H9 (cell line): ENCODE measurements at regions not wholly inside any gene's neighbourhood (a gene's known extent, or its start where the extent isn't known, plus 50 kb on each side); places are given as distances from the start of the nearest gene placed in this dataset.

Experiments
- DNase-seq: peaks from one replicate; pipeline ENCODE4 v3.0.0-alpha.2; 2017
- H2AFZ ChIP-seq: one replicate; pipeline ENCODE4 v1.6.1; 2013; ENCODE audit warnings: mild to moderate bottlenecking, low read length, control low read depth, moderate library complexity
- H2AK5ac ChIP-seq: 2 replicates; pipeline ENCODE4 v1.6.1; 2013; ENCODE audit warnings: low read length, control low read depth, mixed read lengths; ENCODE audit not compliant: insufficient read length
- H2BK120ac ChIP-seq: one replicate; pipeline ENCODE4 v1.6.1; 2013; ENCODE audit warnings: low read depth, mild to moderate bottlenecking, low read length, control low read depth, inconsistent platforms; ENCODE audit not compliant: poor library complexity, severe bottlenecking
- H2BK12ac ChIP-seq: 2 replicates; pipeline ENCODE4 v1.6.1; 2013; ENCODE audit warnings: low read length, control low read depth, mixed read lengths, low read depth; ENCODE audit not compliant: insufficient read length
- H2BK15ac ChIP-seq: 2 replicates; pipeline ENCODE4 v1.6.1; 2013; ENCODE audit warnings: low read depth, low read length, control low read depth
- H2BK20ac ChIP-seq: one replicate; pipeline ENCODE4 v1.6.1; 2013; ENCODE audit warnings: low read depth, mild to moderate bottlenecking, low read length, control low read depth, inconsistent platforms; ENCODE audit not compliant: poor library complexity, severe bottlenecking
- H2BK5ac ChIP-seq: 2 replicates; pipeline ENCODE4 v1.6.1; 2013; ENCODE audit warnings: low read length, control low read depth, mixed read lengths; ENCODE audit not compliant: insufficient read length
- H3K14ac ChIP-seq: 2 replicates; pipeline ENCODE4 v1.6.1; 2013; ENCODE audit warnings: low read length, control low read depth; ENCODE audit not compliant: insufficient read depth
- H3K18ac ChIP-seq: 2 replicates; pipeline ENCODE4 v1.6.1; 2013; ENCODE audit warnings: low read depth, mild to moderate bottlenecking, mixed read lengths, low read length, control low read depth; ENCODE audit not compliant: insufficient read length
- H3K23ac ChIP-seq: 2 replicates; pipeline ENCODE4 v1.6.1; 2013; ENCODE audit warnings: low read length, control low read depth, mixed read lengths, low read depth; ENCODE audit not compliant: insufficient read length
- H3K23me2 ChIP-seq: 2 replicates; pipeline ENCODE4 v1.6.1; 2013; ENCODE audit warnings: low read depth, mild to moderate bottlenecking, mixed read lengths, low read length, control low read depth; ENCODE audit not compliant: insufficient read length, poor library complexity, severe bottlenecking
- H3K27ac ChIP-seq: 2 replicates; pipeline ENCODE4 v1.5.1; 2013; ENCODE audit warnings: low read length, control low read depth, mixed read lengths, low read depth; ENCODE audit not compliant: insufficient read length
- H3K27me3 ChIP-seq: 2 replicates; pipeline ENCODE4 v1.6.1; 2013; ENCODE audit warnings: low read length, control low read depth, inconsistent platforms; ENCODE audit not compliant: insufficient read depth
- H3K4ac ChIP-seq: 2 replicates; pipeline ENCODE4 v1.6.1; 2013; ENCODE audit warnings: low read depth, mild to moderate bottlenecking, control low read depth, inconsistent platforms, low read length, moderate library complexity
- H3K4me1 ChIP-seq: 2 replicates; pipeline ENCODE4 v1.6.1; 2013; ENCODE audit warnings: low read length, control low read depth, inconsistent platforms; ENCODE audit not compliant: insufficient read depth
- H3K4me2 ChIP-seq: 2 replicates; pipeline ENCODE4 v1.6.1; 2013; ENCODE audit warnings: low read length, control low read depth, mixed read lengths; ENCODE audit not compliant: insufficient read length, insufficient read depth
- H3K56ac ChIP-seq: 2 replicates; pipeline ENCODE4 v1.6.1; 2013; ENCODE audit warnings: low read depth, mild to moderate bottlenecking, mixed read lengths, low read length, control low read depth; ENCODE audit not compliant: insufficient read length
- H3K79me1 ChIP-seq: 2 replicates; pipeline ENCODE4 v1.6.1; 2013; ENCODE audit warnings: low read depth, mild to moderate bottlenecking, moderate library complexity, low read length, control low read depth, inconsistent platforms; ENCODE audit not compliant: insufficient read depth, poor library complexity, severe bottlenecking
- H3K79me2 ChIP-seq: 2 replicates; pipeline ENCODE4 v1.6.1; 2013; ENCODE audit warnings: low read length, control low read depth, inconsistent platforms; ENCODE audit not compliant: insufficient read depth
- H3K9ac ChIP-seq: 2 replicates; pipeline ENCODE4 v1.6.1; 2013; ENCODE audit warnings: low read length, control low read depth, mixed read lengths; ENCODE audit not compliant: insufficient read length; ENCODE audit errors: extremely low read depth
- H3K9me3 ChIP-seq: one replicate; pipeline ENCODE4 v1.6.1; 2013; ENCODE audit warnings: low read depth, low read length, inconsistent platforms; ENCODE audit not compliant: control insufficient read depth
- H3T11ph ChIP-seq: one replicate; pipeline ENCODE4 v1.6.1; 2013; ENCODE audit warnings: mild to moderate bottlenecking, low read length, control low read depth, inconsistent platforms
- H4K20me1 ChIP-seq: one replicate; pipeline ENCODE4 v1.6.1; 2013; ENCODE audit not compliant: control insufficient read depth, insufficient read length, insufficient read depth
- H4K5ac ChIP-seq: 2 replicates; pipeline ENCODE4 v1.6.1; 2013; ENCODE audit warnings: low read depth, mild to moderate bottlenecking, mixed read lengths, low read length, control low read depth; ENCODE audit not compliant: insufficient read length
- H4K8ac ChIP-seq: replicated peaks from 2 replicates; pipeline ENCODE4 v1.6.1; 2013; ENCODE audit warnings: low read length, control low read depth, mixed read lengths, low read depth; ENCODE audit not compliant: insufficient read length
- H4K91ac ChIP-seq: 2 replicates; pipeline ENCODE4 v1.6.1; 2013; ENCODE audit warnings: low read depth, mild to moderate bottlenecking, moderate library complexity, mixed read lengths, low read length, control low read depth; ENCODE audit not compliant: insufficient read length
- H3K27ac Mint-ChIP-seq, 3 experiments: 2 replicates in 2 of 3; 3 replicates in 1 of 3; pipeline ENCODE4 v1.8.0; 2020 to 2021; ENCODE audit warnings: mixed read lengths in 3 of 3, mild to moderate bottlenecking in 1 of 3, moderate library complexity in 1 of 3
- H3K27me3 Mint-ChIP-seq: 2 replicates; pipeline ENCODE4 v1.8.0; 2021; ENCODE audit warnings: low read depth, mild to moderate bottlenecking, moderate library complexity, mixed read lengths
- H3K36me3 Mint-ChIP-seq, 3 experiments: 2 replicates in 2 of 3; 3 replicates in 1 of 3; pipeline ENCODE4 v1.8.0; 2020 to 2021; ENCODE audit warnings: low read depth in 3 of 3, mixed read lengths in 3 of 3; ENCODE audit not compliant: insufficient read depth in 1 of 3
- H3K4me1 Mint-ChIP-seq, 2 experiments: 2 replicates each; pipeline ENCODE4 v1.8.0; 2020; ENCODE audit warnings: mixed read lengths in 2 of 2
- H3K4me3 Mint-ChIP-seq, 2 experiments: 2 replicates in 1 of 2; 3 replicates in 1 of 2; pipeline ENCODE4 v1.8.0; 2020 to 2021; ENCODE audit warnings: mild to moderate bottlenecking in 2 of 2, mixed read lengths in 2 of 2, moderate library complexity in 1 of 2
- H3K9me3 Mint-ChIP-seq, 2 experiments: 2 replicates in 1 of 2; 3 replicates in 1 of 2; pipeline ENCODE4 v1.8.0; 2020; ENCODE audit warnings: mild to moderate bottlenecking in 2 of 2, mixed read lengths in 2 of 2, moderate library complexity in 1 of 2
- WGBS: extraction: QIAGEN DNeasy Blood & Tissue Kit; methylation state at CpG from one replicate; pipeline ENCODE4 v1.1.7; 2013; ENCODE audit warnings: missing lambda C conversion rate, low lambda C conversion rate, mixed read lengths; ENCODE audit not compliant: insufficient read length; ENCODE audit errors: extremely low coverage; 5-methylcytosine and 5-hydroxymethylcytosine counted together
- TF ChIP-seq, protein P1 (sequence below): fragments of 200-600 bp; sonication (generic); conservative IDR thresholded peaks from 3 replicates; pipeline ENCODE4 v1.8.0; 2021; ENCODE audit warnings: antibody characterized with exemption, mild to moderate bottlenecking

DNA sequence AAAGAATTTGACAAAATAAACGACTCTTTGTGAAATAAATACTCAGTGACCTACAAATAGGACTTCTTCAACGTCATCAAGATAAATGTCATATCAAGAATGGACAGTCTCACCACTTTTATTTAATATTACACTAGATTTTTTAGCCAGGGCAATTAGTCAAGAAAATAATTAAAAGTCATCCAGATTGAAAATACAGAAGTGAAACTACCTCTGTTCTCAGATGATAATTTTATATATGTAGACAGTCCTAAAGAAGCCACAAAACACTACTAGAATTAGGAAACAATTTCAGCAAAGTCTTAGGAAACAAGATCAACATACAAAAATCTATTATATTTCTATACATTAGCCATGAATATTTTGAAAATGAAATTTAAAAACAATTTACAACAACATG is 689.6 kb upstream of the SEL1L start:
- no peaks in the 10 kb centered on the region for H3K79me1 ChIP-seq

More for the DNA sequence above, 689.6 kb upstream of the SEL1L start:
- TF ChIP-seq, protein P1, sequence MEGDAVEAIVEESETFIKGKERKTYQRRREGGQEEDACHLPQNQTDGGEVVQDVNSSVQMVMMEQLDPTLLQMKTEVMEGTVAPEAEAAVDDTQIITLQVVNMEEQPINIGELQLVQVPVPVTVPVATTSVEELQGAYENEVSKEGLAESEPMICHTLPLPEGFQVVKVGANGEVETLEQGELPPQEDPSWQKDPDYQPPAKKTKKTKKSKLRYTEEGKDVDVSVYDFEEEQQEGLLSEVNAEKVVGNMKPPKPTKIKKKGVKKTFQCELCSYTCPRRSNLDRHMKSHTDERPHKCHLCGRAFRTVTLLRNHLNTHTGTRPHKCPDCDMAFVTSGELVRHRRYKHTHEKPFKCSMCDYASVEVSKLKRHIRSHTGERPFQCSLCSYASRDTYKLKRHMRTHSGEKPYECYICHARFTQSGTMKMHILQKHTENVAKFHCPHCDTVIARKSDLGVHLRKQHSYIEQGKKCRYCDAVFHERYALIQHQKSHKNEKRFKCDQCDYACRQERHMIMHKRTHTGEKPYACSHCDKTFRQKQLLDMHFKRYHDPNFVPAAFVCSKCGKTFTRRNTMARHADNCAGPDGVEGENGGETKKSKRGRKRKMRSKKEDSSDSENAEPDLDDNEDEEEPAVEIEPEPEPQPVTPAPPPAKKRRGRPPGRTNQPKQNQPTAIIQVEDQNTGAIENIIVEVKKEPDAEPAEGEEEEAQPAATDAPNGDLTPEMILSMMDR = no peak
- DNase-seq = no peak
- Histone ChIP-seq H3K4me2 (no peak overlapping the region), H3K4ac (no peak overlapping the region), H2AFZ (no peak overlapping the region), H4K91ac (no peak overlapping the region), H3K14ac (no peak overlapping the region), H3K27me3 (no peaks in the 10 kb centered on the region), H3T11ph (no peak overlapping the region), H3K4me1 (no peaks in the 10 kb centered on the region), H4K20me1 (no peaks in the 10 kb centered on the region), H4K8ac (no peak overlapping the region), H3K9me3 (no peaks in the 10 kb centered on the region), H2AK5ac (no peak overlapping the region), H2BK12ac (no peak overlapping the region), H2BK120ac (no peak overlapping the region), H3K18ac (no peak overlapping the region), H4K5ac (no peak overlapping the region), H3K23me2 (no peaks in the 10 kb centered on the region), H2BK15ac (no peak overlapping the region), H3K27ac (no peak overlapping the region), H2BK20ac (no peak overlapping the region), H3K9ac (no peak overlapping the region), H3K23ac (no peak overlapping the region), H2BK5ac (no peak overlapping the region), H3K79me2 (no peaks in the 10 kb centered on the region), H3K56ac (no peak overlapping the region)
- Mint-ChIP-seq H3K9me3 (no peaks in the 10 kb centered on the region), H3K4me1 (0 out of 4 replicates have a peak, but pooled peaks cover 0 to 4% of the 10 kb centered on the region in 2 experiments), H3K27ac (no peak overlapping the region), H3K36me3 (no peaks in the 10 kb centered on the region), H3K4me3 (no peak overlapping the region), H3K27me3 (no peaks in the 10 kb centered on the region)
- WGBS = no CpG with 5 or more reads among the region's 2 CpGs
